VCaP (cell line): ENCODE measurements at regions not wholly inside any gene's neighbourhood (a gene's known extent, or its start where the extent isn't known, plus 50 kb on each side); places are given as distances from the start of the nearest gene placed in this dataset.

Source experiments
- H3K27ac ChIP-seq: fragments of 450-650 bp; 2 replicates; pipeline ENCODE4 v1.5.1; 2017
- CTCF ChIP-seq: fragments of 450-650 bp; conservative IDR thresholded peaks from 2 replicates; pipeline ENCODE4 v1.5.1; 2017; ENCODE audit warnings: mild to moderate bottlenecking, moderate library complexity

DNA sequence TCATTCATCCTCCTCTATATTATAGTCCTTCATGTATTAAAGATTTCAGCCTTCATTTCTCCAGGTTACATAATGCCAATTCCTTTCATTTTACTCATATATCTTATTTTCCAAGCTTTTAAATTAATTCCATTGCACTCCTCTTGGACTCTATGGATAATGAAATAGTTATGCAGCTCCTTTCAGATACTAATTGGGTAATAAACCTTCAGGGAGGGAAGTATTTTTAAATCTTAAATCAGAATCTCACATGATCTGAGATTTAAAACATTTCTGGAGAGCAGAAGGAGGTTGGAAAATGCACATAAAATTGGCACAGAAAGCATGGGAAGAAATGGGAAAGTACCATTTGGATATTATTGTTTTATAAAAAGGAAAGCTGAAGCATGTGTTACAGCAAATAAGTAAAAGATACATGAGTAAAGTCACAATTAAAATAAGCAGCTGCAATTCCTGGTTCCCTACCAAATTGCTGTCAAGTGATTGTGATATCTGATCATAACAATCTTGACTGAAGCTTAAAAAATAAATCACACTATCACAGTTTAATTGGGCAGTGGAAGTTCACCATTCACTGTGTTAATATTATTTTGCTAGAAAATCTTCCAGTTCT, 257.9 kb upstream of the NREP start:
- no peak for TF ChIP-seq CTCF

DNA sequence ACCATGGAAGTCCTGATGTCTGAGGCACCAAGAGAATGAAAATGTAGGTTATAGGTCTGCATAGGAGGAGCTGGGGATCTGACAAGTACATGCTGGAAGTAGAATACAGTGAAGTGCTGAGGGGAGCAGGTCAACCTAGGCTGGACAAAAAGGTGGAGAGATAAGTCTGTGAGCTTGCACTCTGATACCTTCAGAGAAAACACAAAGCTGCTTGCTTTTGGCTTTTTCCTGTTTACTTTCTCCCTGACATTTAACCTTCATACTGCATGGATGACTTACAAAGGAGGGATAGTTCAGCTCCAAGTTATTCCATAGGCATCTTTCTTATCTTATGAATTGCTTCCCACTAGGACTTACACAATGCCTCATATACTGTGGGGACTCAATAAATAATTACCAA, 256.7 kb upstream of the NREP start:
- no peak overlapping the region for H3K27ac ChIP-seq
- TF ChIP-seq CTCF: no peak

More for the DNA sequence above, 257.9 kb upstream of the NREP start:
- H3K27ac ChIP-seq: no peak overlapping the region

DNA sequence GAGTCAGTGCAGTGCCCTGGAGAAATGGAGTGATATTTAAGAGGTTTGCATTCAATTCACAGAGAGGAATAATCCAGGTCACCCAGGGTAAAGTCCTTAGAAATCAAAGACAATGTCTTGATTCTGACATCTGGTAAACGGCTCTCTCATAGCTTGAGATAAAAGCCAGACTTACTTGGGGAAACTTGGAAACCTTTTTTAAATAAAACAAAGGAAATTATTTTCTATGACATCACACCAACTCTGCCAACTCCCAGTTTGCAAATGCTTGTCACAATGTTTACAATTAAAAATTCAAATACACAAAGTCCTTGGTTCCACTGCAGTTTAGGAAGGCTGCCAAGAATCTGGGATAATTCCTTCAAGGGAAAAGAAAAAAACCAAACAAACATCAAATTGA, 255.1 kb upstream of the NREP start:
- H3K27ac ChIP-seq: no peak overlapping the region
- TF ChIP-seq CTCF: no peak

DNA sequence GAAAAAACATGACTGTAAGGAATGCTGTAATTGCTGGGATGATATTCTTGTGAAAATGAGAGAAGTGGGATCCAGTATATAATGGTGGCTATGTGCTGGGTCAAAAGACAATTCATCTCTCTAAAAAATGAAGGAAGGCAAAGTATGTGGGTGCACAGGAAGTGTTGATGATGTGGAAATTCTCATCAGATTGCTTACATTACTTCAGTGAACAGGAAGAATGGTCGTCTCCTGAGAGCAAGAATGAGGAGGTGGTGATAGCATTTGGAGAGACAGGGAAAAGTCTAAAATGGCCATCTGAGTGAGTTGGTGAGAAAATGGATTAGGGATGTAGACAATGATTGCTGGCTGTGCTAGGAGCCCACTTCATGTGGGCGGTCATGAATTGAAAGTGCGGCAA, 253.5 kb upstream of the NREP start:
- H3K27ac ChIP-seq: no peak overlapping the region
- no peak for TF ChIP-seq CTCF

GRCh38 chr5:112006721-112007120, 249.7 kb upstream of the NREP start:
- H3K27ac ChIP-seq: no peak overlapping the region
- TF ChIP-seq CTCF: no peak

GRCh38 chr5:112005623-112005930, 248.6 kb upstream of the NREP start:
- H3K27ac ChIP-seq: no peak overlapping the region
- no peak for TF ChIP-seq CTCF

DNA sequence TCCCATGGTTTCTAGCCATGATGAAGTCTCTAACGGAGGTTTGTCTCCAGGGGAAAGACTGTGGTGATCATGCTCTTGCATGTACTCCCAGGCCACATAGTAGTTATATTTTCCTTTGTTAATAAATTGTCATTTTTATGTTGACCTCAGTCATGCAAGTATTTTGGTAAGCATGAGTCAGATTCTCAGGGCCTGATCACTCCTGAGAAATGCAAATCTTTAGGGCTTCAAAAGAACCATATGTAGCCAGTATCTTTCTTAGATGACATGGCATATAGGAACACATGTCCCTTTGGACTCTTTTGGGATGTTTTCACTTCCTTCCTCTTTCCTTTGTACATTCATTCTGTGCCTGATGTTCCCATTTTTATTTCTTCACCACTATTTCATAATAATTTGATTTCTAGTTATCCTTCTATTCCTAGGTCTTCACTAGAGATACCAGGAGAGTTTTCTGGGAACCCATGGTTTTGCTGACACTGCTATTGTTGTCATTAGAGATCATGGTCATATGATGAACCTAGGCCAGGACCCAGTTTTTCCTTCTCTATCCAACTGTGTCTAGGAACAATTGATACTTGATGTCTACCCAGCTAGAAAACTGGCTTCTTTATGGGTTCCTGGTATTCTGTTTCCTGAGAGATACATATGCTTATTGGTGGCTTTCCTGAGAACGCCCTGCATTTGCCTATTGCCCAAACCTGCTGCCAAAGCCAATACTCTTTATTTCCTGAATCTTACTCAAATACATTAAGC, 248.1 kb upstream of the NREP start:
- TF ChIP-seq CTCF: no peak
- H3K27ac ChIP-seq: no peak overlapping the region
